DLD1 (cell line): ENCODE measurements at regions not wholly inside any gene's neighbourhood (a gene's known extent, or its start where the extent isn't known, plus 50 kb on each side); places are given as distances from the start of the nearest gene placed in this dataset.

ENCODE experiments used
- in situ Hi-C: cut with HindIII; loops from 2 replicates; pipeline ENCODE4 v1.10.0; 2017; ENCODE audit warnings: low sequenced_read_pairs

- in situ Hi-C loops = no loop called here
These were observed 456.0 kb upstream of the FAM241A start for GRCh38 chr4:111689214-111689613.

GRCh38 chr4:111689731-111690130 is 455.5 kb upstream of the FAM241A start:
- in situ Hi-C loops = no loop called here

GRCh38 chr4:111693758-111694157 is 451.5 kb upstream of the FAM241A start:
- in situ Hi-C loops = no loop called here

GRCh38 chr4:111695677-111696076 is 449.6 kb upstream of the FAM241A start:
- in situ Hi-C loops = no loop called here

GRCh38 chr4:111696505-111696904 is 448.7 kb upstream of the FAM241A start:
- in situ Hi-C loops = no loop called here

- in situ Hi-C loops = no loop called here
These were observed 447.9 kb upstream of the FAM241A start for GRCh38 chr4:111697176-111697942.

- in situ Hi-C loops = no loop called here
These were observed 446.9 kb upstream of the FAM241A start for GRCh38 chr4:111698361-111698760.

GRCh38 chr4:111699165-111699564 is 446.1 kb upstream of the FAM241A start:
- in situ Hi-C loops = no loop called here

- in situ Hi-C loops = no loop called here
These were observed 444.2 kb upstream of the FAM241A start for GRCh38 chr4:111701102-111701501.

- in situ Hi-C loops = no loop called here
These were observed 437.8 kb upstream of the FAM241A start for GRCh38 chr4:111707491-111707890.

GRCh38 chr4:111712093-111712677 is 433.1 kb upstream of the FAM241A start:
- in situ Hi-C loops = no loop called here

- in situ Hi-C loops = no loop called here
These were observed 432.0 kb upstream of the FAM241A start for GRCh38 chr4:111713276-111713675.

- in situ Hi-C loops = no loop called here
These were observed 427.3 kb upstream of the FAM241A start for GRCh38 chr4:111717921-111718320.

- in situ Hi-C loops = no loop called here
These were observed 426.3 kb upstream of the FAM241A start for GRCh38 chr4:111718763-111719559.

- in situ Hi-C loops = no loop called here
These were observed 424.4 kb upstream of the FAM241A start for GRCh38 chr4:111720866-111721265.

- in situ Hi-C loops = no loop called here
These were observed 423.0 kb upstream of the FAM241A start for GRCh38 chr4:111722213-111722720.

GRCh38 chr4:111736516-111736915 is 408.7 kb upstream of the FAM241A start:
- in situ Hi-C loops = no loop called here

- in situ Hi-C loops = no loop called here
These were observed 400.4 kb upstream of the FAM241A start for GRCh38 chr4:111744847-111745246.

- in situ Hi-C loops = no loop called here
These were observed 397.1 kb upstream of the FAM241A start for GRCh38 chr4:111748157-111748556.

GRCh38 chr4:111754003-111754402 is 391.3 kb upstream of the FAM241A start:
- in situ Hi-C loops = no loop called here

- in situ Hi-C loops = no loop called here
These were observed 389.7 kb upstream of the FAM241A start for GRCh38 chr4:111755571-111755970.

- in situ Hi-C loops = no loop called here
These were observed 383.7 kb upstream of the FAM241A start for GRCh38 chr4:111761531-111761930.
